GM19328 (cell line): ENCODE measurements at regions not wholly inside any gene's neighbourhood (a gene's known extent, or its start where the extent isn't known, plus 50 kb on each side); places are given as distances from the start of the nearest gene placed in this dataset.
"Not testable (repeated sequence)": the region's sequence is repeated elsewhere in the genome, so short reads cannot be mapped to it uniquely, and the experiment has no call there.

ENCODE experiments used
- ATAC-seq: cut with Tn5 transposase; IDR thresholded peaks from one replicate; pipeline ENCODE4 v1.9.1; 2021; ENCODE audit warnings: mild to moderate bottlenecking, moderate library complexity; ENCODE audit not compliant: unreplicated experiment

- ATAC-seq: no peak
Measured at GRCh38 chr1:224061436-224061835, 52.5 kb upstream of the FBXO28 start.

GRCh38 chr1:224059897-224060427 lies 53.9 kb upstream of the FBXO28 start:
- ATAC-seq: no peak

- no peak for ATAC-seq
Measured at GRCh38 chr1:224058303-224058702, 55.6 kb upstream of the FBXO28 start.

GRCh38 chr1:224057461-224058199 lies 56.3 kb upstream of the FBXO28 start:
- ATAC-seq: no peak

GRCh38 chr1:224054611-224055010 lies 59.3 kb upstream of the FBXO28 start:
- ATAC-seq: no peak

- no peak for ATAC-seq
Measured at GRCh38 chr1:224054012-224054411, 59.9 kb upstream of the FBXO28 start.

- ATAC-seq: no peak
Measured at GRCh38 chr1:224053456-224053855, 60.5 kb upstream of the FBXO28 start.

GRCh38 chr1:224052772-224053171 lies 61.1 kb upstream of the FBXO28 start:
- ATAC-seq: no peak

GRCh38 chr1:224051782-224052181 lies 62.1 kb upstream of the FBXO28 start:
- not testable (repeated sequence) for ATAC-seq

- ATAC-seq: no peak
Measured at GRCh38 chr1:224051086-224051406, 62.9 kb upstream of the FBXO28 start.

GRCh38 chr1:224047538-224047937 lies 66.4 kb upstream of the FBXO28 start:
- ATAC-seq: no peak

- ATAC-seq: no peak
Measured at GRCh38 chr1:224045556-224045955, 68.4 kb upstream of the FBXO28 start.

GRCh38 chr1:224044420-224044819 lies 69.5 kb upstream of the FBXO28 start:
- ATAC-seq: no peak

- ATAC-seq: no peak
Measured at GRCh38 chr1:224042557-224043118, 71.3 kb upstream of the FBXO28 start.

- no peak for ATAC-seq
Measured at GRCh38 chr1:224041032-224041431, 72.9 kb upstream of the FBXO28 start.

- not testable (repeated sequence) for ATAC-seq
Measured at GRCh38 chr1:224040423-224040822, 73.5 kb upstream of the FBXO28 start.

- not testable (repeated sequence) for ATAC-seq
Measured at GRCh38 chr1:224040006-224040405, 73.9 kb upstream of the FBXO28 start.

GRCh38 chr1:224038832-224039231 lies 75.1 kb upstream of the FBXO28 start:
- not testable (repeated sequence) for ATAC-seq

GRCh38 chr1:224037362-224037761 lies 76.5 kb upstream of the FBXO28 start:
- ATAC-seq: not testable (repeated sequence)

- not testable (repeated sequence) for ATAC-seq
Measured at GRCh38 chr1:224032608-224033276, 81.2 kb upstream of the FBXO28 start.

GRCh38 chr1:224031986-224032385 lies 81.9 kb upstream of the FBXO28 start:
- not testable (repeated sequence) for ATAC-seq

GRCh38 chr1:224030257-224030656 lies 83.7 kb upstream of the FBXO28 start:
- not testable (repeated sequence) for ATAC-seq
